SK-N-SH treated with all-trans-retinoic acid at 6 μM for 48 hours (cell line): ENCODE measurements at regions not wholly inside any gene's neighbourhood (a gene's known extent, or its start where the extent isn't known, plus 50 kb on each side); places are given as distances from the start of the nearest gene placed in this dataset.

Source experiments
- ZC3H10 ChIP-seq: fragments of 250-450 bp; sonication (Bioruptor Pico); IDR thresholded peaks from 2 replicates; pipeline ENCODE4 v1.5.1; 2021; ENCODE audit warnings: mild to moderate bottlenecking, moderate library complexity
- ZFP3 ChIP-seq: fragments of 250-450 bp; sonication (Bioruptor Pico); IDR thresholded peaks from 2 replicates; pipeline ENCODE4 v1.5.0; 2020; ENCODE audit warnings: mild to moderate bottlenecking, moderate library complexity
- ZFP30 ChIP-seq: fragments of 450-650 bp; formaldehyde crosslinking; IDR thresholded peaks from 2 replicates; pipeline ENCODE4 v1.5.0; 2022; ENCODE audit warnings: mild to moderate bottlenecking, moderate library complexity
- TF ChIP-seq, protein P1 (sequence below): fragments of 250-450 bp; sonication (Bioruptor Pico); IDR thresholded peaks from 2 replicates; pipeline ENCODE4 v1.8.0; 2021; ENCODE audit warnings: low read depth, mild to moderate bottlenecking, moderate library complexity, borderline replicate concordance

DNA sequence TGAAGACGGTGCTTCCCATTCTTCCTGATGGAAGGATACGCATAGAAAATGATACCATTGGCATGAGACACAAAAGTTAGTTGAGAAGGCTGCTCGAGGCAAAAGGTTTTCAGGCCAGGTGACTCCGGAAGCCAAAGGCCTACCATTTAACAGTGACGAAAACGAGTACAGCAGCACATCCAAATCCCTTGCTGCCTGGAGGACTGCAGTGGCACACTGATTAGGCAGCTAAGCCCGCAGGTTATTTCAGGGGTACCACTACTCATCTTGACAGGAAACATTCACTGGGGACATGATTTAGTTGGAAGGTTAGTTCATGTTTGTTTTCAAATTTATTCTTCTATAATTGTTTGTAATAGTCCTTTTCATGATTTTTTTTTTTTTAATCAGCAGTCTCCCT, 59.9 kb upstream of the BCHE start:
- TF ChIP-seq ZFP30 (CRISPR knock-in tag) (no peak), ZC3H10 (CRISPR knock-in tag) (no peak), ZFP3 (no peak)
- TF ChIP-seq, protein P1, sequence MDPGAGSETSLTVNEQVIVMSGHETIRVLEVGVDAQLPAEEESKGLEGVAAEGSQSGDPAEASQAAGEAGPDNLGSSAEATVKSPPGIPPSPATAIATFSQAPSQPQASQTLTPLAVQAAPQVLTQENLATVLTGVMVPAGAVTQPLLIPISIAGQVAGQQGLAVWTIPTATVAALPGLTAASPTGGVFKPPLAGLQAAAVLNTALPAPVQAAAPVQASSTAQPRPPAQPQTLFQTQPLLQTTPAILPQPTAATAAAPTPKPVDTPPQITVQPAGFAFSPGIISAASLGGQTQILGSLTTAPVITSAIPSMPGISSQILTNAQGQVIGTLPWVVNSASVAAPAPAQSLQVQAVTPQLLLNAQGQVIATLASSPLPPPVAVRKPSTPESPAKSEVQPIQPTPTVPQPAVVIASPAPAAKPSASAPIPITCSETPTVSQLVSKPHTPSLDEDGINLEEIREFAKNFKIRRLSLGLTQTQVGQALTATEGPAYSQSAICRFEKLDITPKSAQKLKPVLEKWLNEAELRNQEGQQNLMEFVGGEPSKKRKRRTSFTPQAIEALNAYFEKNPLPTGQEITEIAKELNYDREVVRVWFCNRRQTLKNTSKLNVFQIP (CRISPR knock-in tag), result no peak
